ENCODE measurements at regions not wholly inside any gene's neighbourhood (a gene's known extent, or its start where the extent isn't known, plus 50 kb on each side); places are given as distances from the start of the nearest gene placed in this dataset.

DNA sequence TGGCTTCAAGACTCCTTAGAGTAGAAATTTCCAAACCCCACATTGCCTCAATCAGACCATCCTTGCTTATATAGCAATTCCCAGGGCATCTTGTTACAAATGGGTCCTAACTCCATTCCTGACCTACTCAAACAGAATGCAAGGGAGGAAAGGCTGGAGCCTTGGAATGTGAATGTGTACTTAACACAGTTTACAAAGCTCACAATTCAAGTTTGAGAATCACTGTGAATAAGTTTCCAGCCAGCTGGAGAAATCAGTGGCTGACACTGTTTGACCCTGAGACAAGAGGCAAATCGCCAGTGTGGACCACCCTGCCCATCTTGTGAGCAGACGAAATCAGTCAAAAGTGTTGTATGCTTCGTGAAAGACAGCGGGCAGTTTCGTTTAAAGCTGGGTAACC, 65.5 kb downstream of the SOWAHC start:
- TF ChIP-seq, protein P1, sequence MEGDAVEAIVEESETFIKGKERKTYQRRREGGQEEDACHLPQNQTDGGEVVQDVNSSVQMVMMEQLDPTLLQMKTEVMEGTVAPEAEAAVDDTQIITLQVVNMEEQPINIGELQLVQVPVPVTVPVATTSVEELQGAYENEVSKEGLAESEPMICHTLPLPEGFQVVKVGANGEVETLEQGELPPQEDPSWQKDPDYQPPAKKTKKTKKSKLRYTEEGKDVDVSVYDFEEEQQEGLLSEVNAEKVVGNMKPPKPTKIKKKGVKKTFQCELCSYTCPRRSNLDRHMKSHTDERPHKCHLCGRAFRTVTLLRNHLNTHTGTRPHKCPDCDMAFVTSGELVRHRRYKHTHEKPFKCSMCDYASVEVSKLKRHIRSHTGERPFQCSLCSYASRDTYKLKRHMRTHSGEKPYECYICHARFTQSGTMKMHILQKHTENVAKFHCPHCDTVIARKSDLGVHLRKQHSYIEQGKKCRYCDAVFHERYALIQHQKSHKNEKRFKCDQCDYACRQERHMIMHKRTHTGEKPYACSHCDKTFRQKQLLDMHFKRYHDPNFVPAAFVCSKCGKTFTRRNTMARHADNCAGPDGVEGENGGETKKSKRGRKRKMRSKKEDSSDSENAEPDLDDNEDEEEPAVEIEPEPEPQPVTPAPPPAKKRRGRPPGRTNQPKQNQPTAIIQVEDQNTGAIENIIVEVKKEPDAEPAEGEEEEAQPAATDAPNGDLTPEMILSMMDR (IDR thresholded peaks at IDR 0.05) = no peak
- no peak for TF ChIP-seq POLR2A (IDR thresholded peaks at IDR 0.05)

Measured in thyroid gland (tissue), 4 donors.